K562 (cell line): ENCODE measurements at regions not wholly inside any gene's neighbourhood (a gene's known extent, or its start where the extent isn't known, plus 50 kb on each side); places are given as distances from the start of the nearest gene placed in this dataset.

Experiments
- CBX5 ChIP-seq: IDR thresholded peaks from 2 replicates; pipeline ENCODE4 v1.6.1; 2014; ENCODE audit warnings: low read depth, borderline replicate concordance
- EP300 ChIP-seq: IDR thresholded peaks from 2 replicates; pipeline ENCODE4 v1.6.1; 2012; ENCODE audit warnings: low read length, improper control_type of control experiment
- JUN ChIP-seq, 2 experiments: sonication (generic) in 1 of 2; formaldehyde crosslinking in 1 of 2; IDR thresholded peaks; 2 replicates each; pipeline versions ENCODE4 v1.6.1 to v1.8.0; 2012 to 2022; ENCODE audit warnings: borderline replicate concordance in 2 of 2, mild to moderate bottlenecking in 2 of 2, improper control_type of control experiment in 1 of 2, low read depth in 1 of 2, low read length in 1 of 2, missing genetic modification reagents in 1 of 2
- KDM4B ChIP-seq, 2 experiments: fragments of 450-650 bp in 1 of 2; sonication (generic) in 1 of 2; IDR thresholded peaks; 2 replicates each; pipeline ENCODE4 v1.6.1; 2016 to 2017; ENCODE audit warnings: borderline replicate concordance in 2 of 2, antibody characterized with exemption in 1 of 2, low read depth in 1 of 2, mild to moderate bottlenecking in 1 of 2
- PHF8 ChIP-seq: fragments of 200-600 bp; sonication (generic); IDR thresholded peaks from 2 replicates; pipeline ENCODE4 v1.6.1; 2012; ENCODE audit warnings: mixed run types, mild to moderate bottlenecking, inconsistent platforms, low read length, moderate library complexity, borderline replicate concordance
- SIN3A ChIP-seq, 2 experiments: fragments of 150-350 bp in 1 of 2; IDR thresholded peaks; 2 replicates each; pipeline ENCODE4 v1.6.1; 2011 to 2016; ENCODE audit warnings: borderline replicate concordance in 2 of 2, low read depth in 2 of 2, low read length in 2 of 2, mild to moderate bottlenecking in 2 of 2, moderate library complexity in 2 of 2; ENCODE audit not compliant: control insufficient read depth in 1 of 2
- SMC3 ChIP-seq: conservative IDR thresholded peaks from 2 replicates; pipeline ENCODE4 v1.6.1; 2011; ENCODE audit warnings: low read depth, low read length, improper control_type of control experiment; ENCODE audit not compliant: insufficient read depth
- SREBF2 ChIP-seq: sonication (generic); formaldehyde crosslinking; IDR thresholded peaks from 2 replicates; pipeline ENCODE4 v1.4.0; 2020; ENCODE audit warnings: mild to moderate bottlenecking, missing genetic modification reagents
- ZNF274 ChIP-seq: IDR thresholded peaks from 2 replicates; pipeline ENCODE4 v1.6.1; 2011; ENCODE audit warnings: low read depth, mild to moderate bottlenecking, low read length, moderate library complexity, borderline replicate concordance

DNA sequence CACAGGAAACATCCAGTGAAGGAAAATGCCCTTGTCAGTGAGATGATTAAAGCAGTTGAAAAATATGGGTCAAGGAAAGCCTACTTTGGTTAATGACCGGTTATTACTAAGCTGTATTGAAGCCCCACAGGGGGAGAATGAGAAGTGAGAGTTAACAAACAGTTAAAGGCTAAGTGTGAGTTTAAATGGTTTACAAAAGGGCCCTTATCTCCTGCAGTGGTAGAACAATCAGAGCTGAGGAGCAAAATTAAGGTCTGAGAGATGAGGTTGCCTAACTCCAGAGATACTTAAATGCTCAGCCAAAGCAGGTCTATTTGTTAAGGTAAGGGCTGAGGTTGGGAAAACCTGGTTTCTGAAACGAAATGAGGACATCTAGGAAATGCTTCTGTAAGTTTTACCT is 75.1 kb upstream of the FER start:
- TF ChIP-seq CBX5, result no peak
- no peak for TF ChIP-seq JUN (IDR thresholded peaks at IDR 0.05; ENCODE audit: borderline replicate concordance, low read depth, low read length)
- no peak for TF ChIP-seq JUN (CRISPR knock-in tag; IDR thresholded peaks at IDR 0.05; ENCODE audit: borderline replicate concordance)
- no peak for TF ChIP-seq ZNF274
- TF ChIP-seq KDM4B (IDR thresholded peaks at IDR 0.05; ENCODE audit: borderline replicate concordance in 2 of 2, low read depth in 1 of 2), result no peak
- no peak for TF ChIP-seq SMC3
- no peak for TF ChIP-seq SREBF2
- no peak for TF ChIP-seq SIN3A (IDR thresholded peaks at IDR 0.05; ENCODE audit: borderline replicate concordance in 2 of 2, control insufficient read depth in 1 of 2, low read depth in 2 of 2, low read length in 2 of 2)
- TF ChIP-seq PHF8, result no peak
- no peak for TF ChIP-seq EP300
